DND-41 (cell line): ENCODE measurements at regions not wholly inside any gene's neighbourhood (a gene's known extent, or its start where the extent isn't known, plus 50 kb on each side); places are given as distances from the start of the nearest gene placed in this dataset.

Experiments
- ATAC-seq: fragments of 200-7000 bp; cut with Tn5 transposase; 3 replicates; pipeline ENCODE4 v1.9.1; 2021; ENCODE audit warnings: low read depth; ENCODE audit not compliant: insufficient read depth
- DNase-seq: peaks from one replicate; pipeline ENCODE4 v3.0.0-alpha.2; 2020
- H2AFZ ChIP-seq: 2 replicates; pipeline ENCODE4 v1.6.0; 2012; ENCODE audit warnings: low read depth, low read length
- H3K27ac ChIP-seq: 2 replicates; pipeline ENCODE4 v1.5.1; 2012; ENCODE audit warnings: low read length, inconsistent platforms
- H3K27me3 ChIP-seq: fragments of 200-600 bp; sonication (generic); 2 replicates; pipeline ENCODE4 v1.6.0; 2012; ENCODE audit warnings: low read length, mild to moderate bottlenecking, inconsistent platforms; ENCODE audit not compliant: insufficient read depth, poor library complexity
- H3K36me3 ChIP-seq: 2 replicates; pipeline ENCODE4 v1.5.1; 2012; ENCODE audit warnings: low read length, inconsistent platforms; ENCODE audit not compliant: insufficient read depth
- H3K4me1 ChIP-seq: 2 replicates; pipeline ENCODE4 v1.5.1; 2012; ENCODE audit warnings: mild to moderate bottlenecking, low read length; ENCODE audit not compliant: insufficient read depth
- H3K4me2 ChIP-seq: 2 replicates; pipeline ENCODE4 v1.6.0; 2012; ENCODE audit warnings: mild to moderate bottlenecking, moderate library complexity, low read length, inconsistent platforms; ENCODE audit not compliant: insufficient read depth
- H3K4me3 ChIP-seq, 2 experiments: fragments of 200-600 bp in 1 of 2; shearing (Covaris generic) in 1 of 2; 2 replicates each; pipeline ENCODE4 v1.5.1; 2012 to 2016; ENCODE audit warnings: inconsistent platforms in 2 of 2, low read length in 2 of 2, mild to moderate bottlenecking in 2 of 2, low read depth in 1 of 2, moderate library complexity in 1 of 2
- H3K79me2 ChIP-seq: 2 replicates; pipeline ENCODE4 v1.6.0; 2012; ENCODE audit warnings: low read length, inconsistent platforms; ENCODE audit not compliant: insufficient read depth
- H3K9ac ChIP-seq: 2 replicates; pipeline ENCODE4 v1.6.0; 2012; ENCODE audit warnings: low read depth, mild to moderate bottlenecking, inconsistent platforms, low read length, moderate library complexity
- H3K9me3 ChIP-seq: 2 replicates; pipeline ENCODE4 v1.5.1; 2012; ENCODE audit warnings: low read length, moderate library complexity, mild to moderate bottlenecking, inconsistent platforms; ENCODE audit not compliant: insufficient read depth, severe bottlenecking
- H4K20me1 ChIP-seq: 2 replicates; pipeline ENCODE4 v1.6.0; 2012; ENCODE audit warnings: low read length; ENCODE audit not compliant: insufficient read depth
- CTCF ChIP-seq: IDR thresholded peaks from 2 replicates; pipeline ENCODE4 v1.5.1; 2012; ENCODE audit warnings: borderline replicate concordance, low read length, moderate library complexity, mild to moderate bottlenecking; ENCODE audit not compliant: poor library complexity, severe bottlenecking; ENCODE audit errors: extremely low read depth
- EZH2 ChIP-seq: IDR thresholded peaks from 3 replicates; pipeline ENCODE4 v1.6.1; 2012; ENCODE audit warnings: borderline replicate concordance, low read depth, mild to moderate bottlenecking, moderate library complexity, low read length, inconsistent platforms; ENCODE audit not compliant: severe bottlenecking

GRCh38 chr5:143606043-143606752 lies 202.7 kb upstream of the NR3C1 start:
- Histone ChIP-seq H3K9me3 (peaks cover 6% of the 10 kb centered on the region), H3K79me2 (no peaks in the 10 kb centered on the region; the same call in 1 of the 2 replicates), H3K27me3 (no peaks in the 10 kb centered on the region), H3K4me1 (peaks cover 62% of the 10 kb centered on the region), H3K36me3 (no peaks in the 10 kb centered on the region), H3K4me2 (peak overlapping the region; percentile 54), H3K27ac (peak overlapping the region; percentile 93), H3K9ac (peak overlapping the region; percentile 61), H2AFZ (no peak overlapping the region), H4K20me1 (no peaks in the 10 kb centered on the region), H3K4me3 (peak overlapping the region in 1 of 2 experiments; percentile 42; a peak in 2 of 4 replicates)
- TF ChIP-seq EZH2: no peak
- TF ChIP-seq CTCF: no peak
- ATAC-seq (peak; percentile 44), DNase-seq (peak; percentile 55)

- Histone ChIP-seq H3K79me2 (no peaks in the 10 kb centered on the region; the same call in 1 of the 2 replicates), H3K4me1 (peaks cover 67% of the 10 kb centered on the region), H4K20me1 (no peaks in the 10 kb centered on the region), H3K4me2 (peak overlapping the region; percentile 54), H2AFZ (peak overlapping the region; percentile 12), H3K4me3 (peak overlapping the region in 1 of 2 experiments; percentile 42; a peak in 2 of 4 replicates), H3K36me3 (no peaks in the 10 kb centered on the region), H3K27ac (peak overlapping the region; percentile 93), H3K9me3 (peaks cover 6% of the 10 kb centered on the region), H3K9ac (peak overlapping the region; percentile 61), H3K27me3 (no peaks in the 10 kb centered on the region)
- ATAC-seq (peak; percentile 81), DNase-seq (peak; percentile 77)
- TF ChIP-seq EZH2: no peak
- peak; percentile 41 for TF ChIP-seq CTCF
Observed at GRCh38 chr5:143605403-143606005, 202.0 kb upstream of the NR3C1 start.

- peak overlapping the region; percentile 70 for H3K27ac ChIP-seq
- H3K4me2 ChIP-seq: no peak overlapping the region
- H4K20me1 ChIP-seq: no peaks in the 10 kb centered on the region
- ATAC-seq (peak; percentile 59), DNase-seq (peak; percentile 69)
- H3K36me3 ChIP-seq: no peaks in the 10 kb centered on the region
- 0 out of 2 replicates have a peak overlapping the region, but pooled peaks have one; percentile 20 for H2AFZ ChIP-seq
- no peaks in the 10 kb centered on the region for H3K9me3 ChIP-seq
- no peak for TF ChIP-seq CTCF
- TF ChIP-seq EZH2: no peak
- no peak overlapping the region for H3K4me3 ChIP-seq
- no peaks in the 10 kb centered on the region for H3K27me3 ChIP-seq
- H3K4me1 ChIP-seq: peaks cover 63% of the 10 kb centered on the region
- H3K79me2 ChIP-seq: no peaks in the 10 kb centered on the region; the same call in 1 of the 2 replicates
- no peak overlapping the region; the same call in 1 of the 2 replicates for H3K9ac ChIP-seq
Observed at GRCh38 chr5:143601917-143602333, 198.4 kb upstream of the NR3C1 start.
